ENCODE measurements at regions not wholly inside any gene's neighbourhood (a gene's known extent, or its start where the extent isn't known, plus 50 kb on each side); places are given as distances from the start of the nearest gene placed in this dataset.
"Not testable (repeated sequence)": the region's sequence is repeated elsewhere in the genome, so short reads cannot be mapped to it uniquely, and the experiment has no call there.

DNA sequence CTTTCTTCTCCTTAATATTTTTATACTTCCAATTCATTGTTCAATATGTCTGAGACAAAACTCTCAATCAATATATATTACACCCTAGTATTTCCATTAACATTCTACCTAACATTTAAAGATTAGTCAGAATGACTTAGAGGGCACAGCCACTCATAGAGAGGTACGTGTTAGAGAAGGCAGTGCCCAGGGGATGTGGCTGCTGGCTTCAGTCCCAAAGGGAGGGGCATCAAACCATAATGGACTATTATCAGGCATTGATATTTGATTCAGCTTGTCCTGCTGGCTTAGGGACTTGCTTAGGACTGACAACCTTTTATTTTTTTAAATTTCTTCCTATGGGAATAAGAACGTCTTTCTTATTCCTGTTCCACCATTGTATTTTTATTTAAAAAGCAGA is 1392.0 kb upstream of the ATXN8OS start:
- H3K9me3 ChIP-seq (ENCODE audit: control insufficient read depth in 2 of 2, insufficient read depth in 1 of 2, low read depth in 1 of 2, low read length in 1 of 2), result no peaks in the 10 kb centered on the region
- no peak overlapping the region for H3K4me3 ChIP-seq (ENCODE audit: low read depth in 1 of 3, low read length in 3 of 3)
- DNase-seq, result no peak
- H3K4me1 ChIP-seq (ENCODE audit: control insufficient read depth in 3 of 3, insufficient read depth in 2 of 3, low read depth in 1 of 3, low read length in 2 of 3), result no peaks in the 10 kb centered on the region
- FAIRE-seq, result no peak
- H3K27me3 ChIP-seq (ENCODE audit: control insufficient read depth in 3 of 3, insufficient read depth in 3 of 3, low read length in 3 of 3), result no peaks in the 10 kb centered on the region
- 42 to 62% (median 45%) methylated on average over 2 of the region's 2 CpGs for WGBS, 3 donors
- no peak overlapping the region for H3K27ac ChIP-seq (ENCODE audit: low read depth in 1 of 3, low read length in 2 of 3)
- H3K36me3 ChIP-seq (ENCODE audit: control insufficient read depth in 3 of 3, insufficient read depth in 2 of 3, low read depth in 1 of 3, low read length in 3 of 3), result no peaks in the 10 kb centered on the region

DNA sequence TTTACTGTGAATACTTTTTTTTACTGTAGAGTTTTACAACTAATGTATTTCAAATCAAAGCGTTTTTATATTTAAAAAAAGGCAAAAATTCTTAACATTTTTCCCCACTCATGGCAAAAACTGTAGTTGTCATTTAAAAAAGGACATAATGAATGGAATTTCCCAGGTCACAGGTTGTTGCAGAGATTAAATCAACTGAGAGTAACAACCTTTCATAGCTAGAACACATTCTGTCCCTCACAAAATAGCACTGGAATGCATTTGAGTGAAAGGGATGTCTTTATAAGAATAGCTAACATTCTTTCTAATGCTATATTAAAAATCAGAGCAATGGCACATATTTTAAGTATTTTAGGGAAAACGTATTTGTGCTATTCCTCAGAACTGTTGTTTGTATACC is 1393.3 kb upstream of the ATXN8OS start:
- no peaks in the 10 kb centered on the region for H3K4me1 ChIP-seq (ENCODE audit: control insufficient read depth in 3 of 3, insufficient read depth in 2 of 3, low read depth in 1 of 3, low read length in 2 of 3)

DNA sequence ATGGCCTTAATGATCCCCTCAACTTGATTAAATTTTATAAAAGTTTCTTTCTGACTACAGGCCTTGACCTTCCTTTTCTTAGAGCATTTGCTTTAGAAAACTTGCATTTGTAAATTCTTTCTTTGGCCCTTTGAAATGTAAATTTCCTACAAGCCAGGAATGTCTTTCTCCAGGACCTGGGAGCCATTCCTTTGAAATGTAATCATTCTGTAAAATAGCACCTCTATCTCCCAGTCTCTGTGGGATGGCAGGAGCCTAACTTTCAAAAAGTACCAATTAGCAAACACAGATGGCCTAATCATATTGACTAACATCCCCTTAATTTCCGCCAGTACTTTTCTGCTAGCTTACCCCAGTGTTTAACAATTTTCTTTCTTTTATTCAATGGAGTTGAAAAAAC is 1394.2 kb upstream of the ATXN8OS start:
- FAIRE-seq (no peak), DNase-seq (no peak)
- no peaks in the 10 kb centered on the region for H3K4me1 ChIP-seq (ENCODE audit: control insufficient read depth in 3 of 3, insufficient read depth in 2 of 3, low read depth in 1 of 3, low read length in 2 of 3)
- no peaks in the 10 kb centered on the region for H3K27me3 ChIP-seq (ENCODE audit: control insufficient read depth in 3 of 3, insufficient read depth in 3 of 3, low read length in 3 of 3)
- no peaks in the 10 kb centered on the region for H3K9me3 ChIP-seq (ENCODE audit: control insufficient read depth in 2 of 2, insufficient read depth in 1 of 2, low read depth in 1 of 2, low read length in 1 of 2)
- 81 to 90% (median 85%) methylated on average over 1 of the region's 1 CpG for WGBS, 3 donors
- no peaks in the 10 kb centered on the region for H3K36me3 ChIP-seq (ENCODE audit: control insufficient read depth in 3 of 3, insufficient read depth in 2 of 3, low read depth in 1 of 3, low read length in 3 of 3)
- H3K27ac ChIP-seq (ENCODE audit: low read depth in 1 of 3, low read length in 2 of 3), result no peak overlapping the region
- H3K4me3 ChIP-seq (ENCODE audit: low read depth in 1 of 3, low read length in 3 of 3), result no peak overlapping the region

More for the DNA sequence above, 1393.3 kb upstream of the ATXN8OS start:
- no peaks in the 10 kb centered on the region for H3K9me3 ChIP-seq (ENCODE audit: control insufficient read depth in 2 of 2, insufficient read depth in 1 of 2, low read depth in 1 of 2, low read length in 1 of 2)
- WGBS, 3 donors, result 26 to 34% (median 31%) methylated on average over 2 of the region's 2 CpGs
- no peak overlapping the region for H3K4me3 ChIP-seq (ENCODE audit: low read depth in 1 of 3, low read length in 3 of 3)
- FAIRE-seq (no peak), DNase-seq (no peak)
- H3K27me3 ChIP-seq (ENCODE audit: control insufficient read depth in 3 of 3, insufficient read depth in 3 of 3, low read length in 3 of 3), result no peaks in the 10 kb centered on the region
- no peak overlapping the region for H3K27ac ChIP-seq (ENCODE audit: low read depth in 1 of 3, low read length in 2 of 3)
- no peaks in the 10 kb centered on the region for H3K36me3 ChIP-seq (ENCODE audit: control insufficient read depth in 3 of 3, insufficient read depth in 2 of 3, low read depth in 1 of 3, low read length in 3 of 3)

GRCh38 chr13:68708336-68708908 is 1399.2 kb upstream of the ATXN8OS start:
- DNase-seq (no peak), FAIRE-seq (no peak)
- 88 to 89% (median 89%) methylated on average over 16 of the region's 16 CpGs for WGBS, 3 donors

GRCh38 chr13:68706044-68706443 is 1401.6 kb upstream of the ATXN8OS start:
- not testable (repeated sequence) for FAIRE-seq; H3K36me3 ChIP-seq (ENCODE audit: control insufficient read depth in 3 of 3, insufficient read depth in 2 of 3, low read depth in 1 of 3, low read length in 3 of 3); H3K9me3 ChIP-seq (ENCODE audit: control insufficient read depth in 2 of 2, insufficient read depth in 1 of 2, low read depth in 1 of 2, low read length in 1 of 2)

More at GRCh38 chr13:68708336-68708908, 1399.2 kb upstream of the ATXN8OS start:
- Histone ChIP-seq H3K9me3 (ENCODE audit: control insufficient read depth in 2 of 2, insufficient read depth in 1 of 2, low read depth in 1 of 2, low read length in 1 of 2) (no peaks in the 10 kb centered on the region), H3K27me3 (ENCODE audit: control insufficient read depth in 3 of 3, insufficient read depth in 3 of 3, low read length in 3 of 3) (no peaks in the 10 kb centered on the region), H3K27ac (ENCODE audit: low read depth in 1 of 3, low read length in 2 of 3) (no peak overlapping the region), H3K4me1 (ENCODE audit: control insufficient read depth in 3 of 3, insufficient read depth in 2 of 3, low read depth in 1 of 3, low read length in 2 of 3) (no peaks in the 10 kb centered on the region), H3K36me3 (ENCODE audit: control insufficient read depth in 3 of 3, insufficient read depth in 2 of 3, low read depth in 1 of 3, low read length in 3 of 3) (no peaks in the 10 kb centered on the region), H3K4me3 (ENCODE audit: low read depth in 1 of 3, low read length in 3 of 3) (no peak overlapping the region)

DNA sequence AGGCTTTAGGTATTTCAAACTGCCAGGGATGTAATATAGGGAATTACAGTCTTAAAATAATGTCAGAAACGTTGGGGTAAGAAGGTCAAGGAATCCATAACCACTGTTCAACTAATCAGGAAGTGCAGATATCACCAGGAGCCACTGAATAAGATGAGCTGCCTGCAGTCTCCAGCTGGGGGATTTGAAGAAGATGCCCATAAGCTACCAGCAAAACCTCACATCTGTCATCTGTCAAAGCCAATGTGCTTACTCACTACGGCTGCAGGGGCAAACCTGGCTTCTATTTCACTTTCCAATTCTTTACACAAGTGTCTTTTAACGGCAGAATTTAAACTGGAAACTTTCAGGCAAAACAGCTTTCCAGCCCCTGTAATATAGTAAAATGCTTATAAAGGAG is 1410.1 kb upstream of the ATXN8OS start:
- Histone ChIP-seq H3K27me3 (ENCODE audit: control insufficient read depth in 3 of 3, insufficient read depth in 3 of 3, low read length in 3 of 3) (no peaks in the 10 kb centered on the region), H3K4me3 (ENCODE audit: low read depth in 1 of 3, low read length in 3 of 3) (no peak overlapping the region), H3K4me1 (ENCODE audit: control insufficient read depth in 3 of 3, insufficient read depth in 2 of 3, low read depth in 1 of 3, low read length in 2 of 3) (no peaks in the 10 kb centered on the region), H3K36me3 (ENCODE audit: control insufficient read depth in 3 of 3, insufficient read depth in 2 of 3, low read depth in 1 of 3, low read length in 3 of 3) (no peaks in the 10 kb centered on the region), H3K9me3 (ENCODE audit: control insufficient read depth in 2 of 2, insufficient read depth in 1 of 2, low read depth in 1 of 2, low read length in 1 of 2) (no peaks in the 10 kb centered on the region), H3K27ac (ENCODE audit: low read depth in 1 of 3, low read length in 2 of 3) (no peak overlapping the region)
- WGBS, 3 donors, result 31 to 44% (median 33%) methylated on average over 3 of the region's 3 CpGs
- FAIRE-seq, result no peak
- DNase-seq, result no peak

More at GRCh38 chr13:68706044-68706443, 1401.6 kb upstream of the ATXN8OS start:
- not testable (repeated sequence) for DNase-seq; H3K4me3 ChIP-seq (ENCODE audit: low read depth in 1 of 3, low read length in 3 of 3); H3K27me3 ChIP-seq (ENCODE audit: control insufficient read depth in 3 of 3, insufficient read depth in 3 of 3, low read length in 3 of 3); H3K27ac ChIP-seq (ENCODE audit: low read depth in 1 of 3, low read length in 2 of 3); H3K4me1 ChIP-seq (ENCODE audit: control insufficient read depth in 3 of 3, insufficient read depth in 2 of 3, low read depth in 1 of 3, low read length in 2 of 3)

DNA sequence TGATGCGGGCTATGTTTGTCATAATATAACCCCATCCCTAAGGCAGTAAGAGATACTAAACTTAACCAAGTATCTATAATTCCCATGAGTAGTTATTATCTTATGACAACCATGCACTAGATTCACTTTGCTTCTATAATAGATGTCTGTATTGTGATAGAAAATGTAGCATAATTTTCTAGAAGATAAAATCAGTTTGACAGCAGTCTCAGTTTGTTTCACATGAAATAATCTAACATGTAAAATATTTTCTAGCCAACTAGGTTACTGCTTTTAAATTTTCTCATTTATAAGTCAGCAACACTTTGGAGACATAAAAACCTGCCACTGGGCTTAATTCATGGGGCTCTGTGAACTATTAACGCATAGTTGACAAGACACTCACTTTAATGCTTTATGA is 1410.7 kb upstream of the ATXN8OS start:
- DNase-seq (no peak), FAIRE-seq (no peak)
- WGBS, 3 donors, result 87 to 92% (median 91%) methylated on average over 2 of the region's 2 CpGs

DNA sequence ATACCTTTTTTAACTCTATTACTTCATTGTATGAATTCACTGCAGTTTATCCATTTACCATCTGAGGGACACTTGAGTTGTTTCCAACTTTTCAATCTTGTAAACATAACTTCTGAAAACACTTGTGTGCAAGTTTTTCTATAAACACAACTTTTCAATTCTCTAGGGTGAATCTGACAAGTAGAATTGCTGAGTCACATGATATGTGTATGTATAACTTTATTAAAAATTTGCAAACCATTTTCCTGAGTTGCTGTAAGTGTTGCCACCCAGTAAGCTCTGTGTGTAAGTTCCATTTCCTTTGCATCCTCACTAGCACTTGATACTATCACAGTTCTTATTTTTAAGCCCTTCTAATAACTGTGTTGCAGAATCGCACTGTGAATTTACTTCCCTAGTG is 1415.6 kb upstream of the ATXN8OS start:
- WGBS, 3 donors, result 77 to 91% (median 89%) methylated on average over 1 of the region's 1 CpG
- Histone ChIP-seq H3K27me3 (ENCODE audit: control insufficient read depth in 3 of 3, insufficient read depth in 3 of 3, low read length in 3 of 3) (no peaks in the 10 kb centered on the region), H3K27ac (ENCODE audit: low read depth in 1 of 3, low read length in 2 of 3) (no peak overlapping the region), H3K4me3 (ENCODE audit: low read depth in 1 of 3, low read length in 3 of 3) (no peak overlapping the region), H3K9me3 (ENCODE audit: control insufficient read depth in 2 of 2, insufficient read depth in 1 of 2, low read depth in 1 of 2, low read length in 1 of 2) (no peaks in the 10 kb centered on the region), H3K4me1 (ENCODE audit: control insufficient read depth in 3 of 3, insufficient read depth in 2 of 3, low read depth in 1 of 3, low read length in 2 of 3) (no peaks in the 10 kb centered on the region), H3K36me3 (ENCODE audit: control insufficient read depth in 3 of 3, insufficient read depth in 2 of 3, low read depth in 1 of 3, low read length in 3 of 3) (no peaks in the 10 kb centered on the region)
- FAIRE-seq (no peak), DNase-seq (no peak)

More for the DNA sequence above, 1410.7 kb upstream of the ATXN8OS start:
- Histone ChIP-seq H3K27ac (ENCODE audit: low read depth in 1 of 3, low read length in 2 of 3) (no peak overlapping the region), H3K4me3 (ENCODE audit: low read depth in 1 of 3, low read length in 3 of 3) (no peak overlapping the region), H3K36me3 (ENCODE audit: control insufficient read depth in 3 of 3, insufficient read depth in 2 of 3, low read depth in 1 of 3, low read length in 3 of 3) (no peaks in the 10 kb centered on the region), H3K4me1 (ENCODE audit: control insufficient read depth in 3 of 3, insufficient read depth in 2 of 3, low read depth in 1 of 3, low read length in 2 of 3) (no peaks in the 10 kb centered on the region), H3K27me3 (ENCODE audit: control insufficient read depth in 3 of 3, insufficient read depth in 3 of 3, low read length in 3 of 3) (no peaks in the 10 kb centered on the region), H3K9me3 (ENCODE audit: control insufficient read depth in 2 of 2, insufficient read depth in 1 of 2, low read depth in 1 of 2, low read length in 1 of 2) (no peaks in the 10 kb centered on the region)

GRCh38 chr13:68690567-68690966 is 1417.1 kb upstream of the ATXN8OS start:
- no peak overlapping the region for H3K4me3 ChIP-seq (ENCODE audit: low read depth in 1 of 3, low read length in 3 of 3)
- no peak for DNase-seq
- FAIRE-seq, result no peak
- no peaks in the 10 kb centered on the region for H3K9me3 ChIP-seq (ENCODE audit: control insufficient read depth in 2 of 2, insufficient read depth in 1 of 2, low read depth in 1 of 2, low read length in 1 of 2)
- WGBS, 3 donors, result 30 to 50% (median 42%) methylated on average over 2 of the region's 2 CpGs
- no peaks in the 10 kb centered on the region for H3K27me3 ChIP-seq (ENCODE audit: control insufficient read depth in 3 of 3, insufficient read depth in 3 of 3, low read length in 3 of 3)
- no peak overlapping the region for H3K27ac ChIP-seq (ENCODE audit: low read depth in 1 of 3, low read length in 2 of 3)
- H3K4me1 ChIP-seq (ENCODE audit: control insufficient read depth in 3 of 3, insufficient read depth in 2 of 3, low read depth in 1 of 3, low read length in 2 of 3), result no peaks in the 10 kb centered on the region
- no peaks in the 10 kb centered on the region for H3K36me3 ChIP-seq (ENCODE audit: control insufficient read depth in 3 of 3, insufficient read depth in 2 of 3, low read depth in 1 of 3, low read length in 3 of 3)
